ENCODE measurements at regions not wholly inside any gene's neighbourhood (a gene's known extent, or its start where the extent isn't known, plus 50 kb on each side); places are given as distances from the start of the nearest gene placed in this dataset.
"Not testable (repeated sequence)": the region's sequence is repeated elsewhere in the genome, so short reads cannot be mapped to it uniquely, and the experiment has no call there.

DNA sequence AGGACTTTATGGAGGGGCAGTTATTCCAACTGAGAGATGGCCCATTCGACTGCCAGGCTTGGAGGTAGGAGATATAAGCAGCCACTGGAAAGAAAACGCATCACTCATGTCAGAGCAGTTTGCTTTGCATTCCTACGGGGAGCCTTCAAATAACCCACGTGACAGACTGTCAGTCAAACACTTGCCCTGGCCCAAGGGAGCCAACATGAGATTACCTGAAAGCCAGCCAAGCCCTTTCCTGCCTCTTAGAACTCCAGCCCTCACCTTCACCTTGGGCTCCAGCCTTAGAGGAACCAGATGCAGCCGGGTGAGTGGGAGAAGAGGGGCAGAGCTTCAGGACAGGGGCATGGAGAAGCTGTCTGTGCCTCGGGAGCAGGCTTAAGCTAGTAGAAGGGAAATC lies 95.3 kb upstream of the CXCL13 start:
- H3K36me3 ChIP-seq (ENCODE audit: control insufficient read depth, insufficient read depth, low read length): no peaks in the 10 kb centered on the region
- H3K27me3 Mint-ChIP-seq (ENCODE audit: insufficient read depth, unreplicated experiment): peaks cover 5% of the 10 kb centered on the region
- TF ChIP-seq, protein P1, sequence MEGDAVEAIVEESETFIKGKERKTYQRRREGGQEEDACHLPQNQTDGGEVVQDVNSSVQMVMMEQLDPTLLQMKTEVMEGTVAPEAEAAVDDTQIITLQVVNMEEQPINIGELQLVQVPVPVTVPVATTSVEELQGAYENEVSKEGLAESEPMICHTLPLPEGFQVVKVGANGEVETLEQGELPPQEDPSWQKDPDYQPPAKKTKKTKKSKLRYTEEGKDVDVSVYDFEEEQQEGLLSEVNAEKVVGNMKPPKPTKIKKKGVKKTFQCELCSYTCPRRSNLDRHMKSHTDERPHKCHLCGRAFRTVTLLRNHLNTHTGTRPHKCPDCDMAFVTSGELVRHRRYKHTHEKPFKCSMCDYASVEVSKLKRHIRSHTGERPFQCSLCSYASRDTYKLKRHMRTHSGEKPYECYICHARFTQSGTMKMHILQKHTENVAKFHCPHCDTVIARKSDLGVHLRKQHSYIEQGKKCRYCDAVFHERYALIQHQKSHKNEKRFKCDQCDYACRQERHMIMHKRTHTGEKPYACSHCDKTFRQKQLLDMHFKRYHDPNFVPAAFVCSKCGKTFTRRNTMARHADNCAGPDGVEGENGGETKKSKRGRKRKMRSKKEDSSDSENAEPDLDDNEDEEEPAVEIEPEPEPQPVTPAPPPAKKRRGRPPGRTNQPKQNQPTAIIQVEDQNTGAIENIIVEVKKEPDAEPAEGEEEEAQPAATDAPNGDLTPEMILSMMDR (IDR thresholded peaks at IDR 0.05; ENCODE audit: insufficient read depth in 1 of 2, low read depth in 1 of 2, low read length in 1 of 2, severe bottlenecking in 1 of 2, unreplicated experiment in 1 of 2): no peak
- H3K4me3 Mint-ChIP-seq (ENCODE audit: unreplicated experiment): no peak overlapping the region
- H3K4me1 Mint-ChIP-seq (ENCODE audit: low read depth, unreplicated experiment): no peaks in the 10 kb centered on the region
- intact Hi-C loops (cut with micrococcal nuclease; ENCODE audit: unreplicated experiment): no loop called here
- H3K27ac Mint-ChIP-seq (ENCODE audit: unreplicated experiment): no peak overlapping the region
- no peaks in the 10 kb centered on the region for H3K9me3 Mint-ChIP-seq (ENCODE audit: unreplicated experiment)
- no TSS peak for BruUV-seq (replicated peaks)
- no peaks in the 10 kb centered on the region for H3K9me3 ChIP-seq
- CTCF ChIA-PET: no interaction called here
- POLR2A ChIA-PET: no interaction called here
- H3K4me1 ChIP-seq: no peaks in the 10 kb centered on the region
- DNase-seq: no peak
- no peaks in the 10 kb centered on the region for H3K36me3 Mint-ChIP-seq (ENCODE audit: insufficient read depth, unreplicated experiment)
- H3K27me3 ChIP-seq (replicated peaks; ENCODE audit: control insufficient read depth, insufficient read depth, low read length): no peaks in the 10 kb centered on the region
- no peak overlapping the region for H3K4me3 ChIP-seq (ENCODE audit: low read depth, low read length)

DNA sequence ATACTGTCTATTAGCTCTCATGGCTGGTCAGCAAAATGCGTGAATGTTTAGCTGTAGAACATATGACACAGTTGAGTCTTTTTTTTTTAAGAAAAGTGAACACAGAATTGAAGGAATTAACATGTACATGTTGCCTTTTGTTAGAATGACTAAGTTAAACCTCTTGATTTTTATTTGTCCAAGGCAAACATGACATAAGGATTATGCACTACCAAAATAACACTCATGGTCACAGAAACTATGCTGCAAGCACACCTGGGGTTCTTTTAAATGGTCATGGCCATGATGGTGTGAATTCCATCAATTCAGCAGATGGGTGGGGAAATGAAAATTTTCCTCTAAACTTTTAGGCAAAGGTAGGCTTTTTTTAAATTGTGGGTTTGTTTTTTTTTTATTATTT lies 80.1 kb upstream of the CXCL13 start:
- POLR2A ChIA-PET: no interaction called here
- Mint-ChIP-seq H3K36me3 (ENCODE audit: insufficient read depth, unreplicated experiment) (no peaks in the 10 kb centered on the region), H3K4me3 (ENCODE audit: unreplicated experiment) (no peak overlapping the region), H3K27ac (ENCODE audit: unreplicated experiment) (no peak overlapping the region), H3K9me3 (ENCODE audit: unreplicated experiment) (no peaks in the 10 kb centered on the region), H3K4me1 (ENCODE audit: low read depth, unreplicated experiment) (no peaks in the 10 kb centered on the region), H3K27me3 (ENCODE audit: insufficient read depth, unreplicated experiment) (peaks cover 6% of the 10 kb centered on the region)
- Histone ChIP-seq H3K4me3 (ENCODE audit: low read depth, low read length) (no peak overlapping the region), H3K9me3 (no peaks in the 10 kb centered on the region), H3K27me3 (replicated peaks; ENCODE audit: control insufficient read depth, insufficient read depth, low read length) (no peaks in the 10 kb centered on the region), H3K36me3 (ENCODE audit: control insufficient read depth, insufficient read depth, low read length) (no peaks in the 10 kb centered on the region), H3K4me1 (no peaks in the 10 kb centered on the region)
- intact Hi-C loops (cut with micrococcal nuclease; ENCODE audit: unreplicated experiment): no loop called here
- CTCF ChIA-PET: no interaction called here
- no peak for DNase-seq
- TF ChIP-seq, protein P1 (IDR thresholded peaks at IDR 0.05; ENCODE audit: insufficient read depth in 1 of 2, low read depth in 1 of 2, low read length in 1 of 2, severe bottlenecking in 1 of 2, unreplicated experiment in 1 of 2): no peak
- no TSS peak for BruUV-seq (replicated peaks)

DNA sequence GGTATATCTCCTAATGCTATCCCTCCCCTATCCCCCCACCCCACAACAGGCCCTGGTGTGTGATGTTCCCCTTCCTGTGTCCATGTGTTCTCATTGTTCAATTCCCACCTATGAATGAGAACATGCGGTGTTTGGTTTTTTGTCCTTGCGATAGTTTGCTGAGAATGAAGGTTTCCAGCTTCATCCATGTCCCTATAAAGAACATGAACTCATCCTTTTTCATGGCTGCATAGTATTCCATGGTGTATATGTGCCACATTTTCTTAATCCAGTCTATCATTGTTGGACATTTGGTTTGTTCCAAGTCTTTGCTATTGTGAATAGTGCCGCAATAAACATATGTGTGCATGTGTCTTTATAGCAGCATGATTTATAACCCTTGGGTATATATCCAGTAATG lies 77.7 kb upstream of the CXCL13 start:
- H3K4me1 ChIP-seq; intact Hi-C loops (cut with micrococcal nuclease; ENCODE audit: unreplicated experiment); H3K4me3 Mint-ChIP-seq (ENCODE audit: unreplicated experiment); H3K4me1 Mint-ChIP-seq (ENCODE audit: low read depth, unreplicated experiment); BruUV-seq (replicated peaks); H3K9me3 ChIP-seq; H3K9me3 Mint-ChIP-seq (ENCODE audit: unreplicated experiment); H3K36me3 ChIP-seq (ENCODE audit: control insufficient read depth, insufficient read depth, low read length); H3K27me3 ChIP-seq (replicated peaks; ENCODE audit: control insufficient read depth, insufficient read depth, low read length); DNase-seq; H3K27ac Mint-ChIP-seq (ENCODE audit: unreplicated experiment); CTCF ChIA-PET; POLR2A ChIA-PET; H3K36me3 Mint-ChIP-seq (ENCODE audit: insufficient read depth, unreplicated experiment); H3K4me3 ChIP-seq (ENCODE audit: low read depth, low read length); H3K27me3 Mint-ChIP-seq (ENCODE audit: insufficient read depth, unreplicated experiment): not testable (repeated sequence)

DNA sequence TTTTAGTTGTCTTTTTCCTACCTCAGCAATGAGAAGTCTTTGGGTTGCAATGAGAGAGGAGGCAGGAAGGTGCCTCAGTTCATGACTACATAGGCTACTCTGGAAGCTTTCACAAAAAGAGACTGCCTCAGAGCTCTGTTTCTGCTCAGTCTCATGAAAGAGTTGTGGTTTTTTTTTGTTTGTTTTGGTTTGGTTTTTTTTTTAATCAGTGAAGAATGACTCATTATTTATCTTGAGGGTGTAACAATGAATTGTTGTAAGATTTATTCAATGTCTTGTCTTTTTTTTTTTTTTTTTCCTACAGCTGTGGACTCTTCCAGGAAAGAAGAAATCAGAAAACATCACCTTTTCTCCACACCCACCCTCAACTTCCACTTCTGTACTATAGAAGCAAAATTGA lies 67.5 kb upstream of the CXCL13 start:
- no TSS peak for BruUV-seq (replicated peaks)
- TF ChIP-seq, protein P1 (IDR thresholded peaks at IDR 0.05; ENCODE audit: insufficient read depth in 1 of 2, low read depth in 1 of 2, low read length in 1 of 2, severe bottlenecking in 1 of 2, unreplicated experiment in 1 of 2): no peak
- no peaks in the 10 kb centered on the region for H3K4me1 ChIP-seq
- H3K9me3 ChIP-seq: no peaks in the 10 kb centered on the region
- Mint-ChIP-seq H3K27ac (ENCODE audit: unreplicated experiment) (no peak overlapping the region), H3K4me1 (ENCODE audit: low read depth, unreplicated experiment) (no peaks in the 10 kb centered on the region), H3K27me3 (ENCODE audit: insufficient read depth, unreplicated experiment) (peaks cover 4% of the 10 kb centered on the region), H3K36me3 (ENCODE audit: insufficient read depth, unreplicated experiment) (no peaks in the 10 kb centered on the region), H3K4me3 (ENCODE audit: unreplicated experiment) (no peak overlapping the region), H3K9me3 (ENCODE audit: unreplicated experiment) (no peaks in the 10 kb centered on the region)
- no peaks in the 10 kb centered on the region for H3K36me3 ChIP-seq (ENCODE audit: control insufficient read depth, insufficient read depth, low read length)
- no peak overlapping the region for H3K4me3 ChIP-seq (ENCODE audit: low read depth, low read length)
- DNase-seq: no peak
- ChIA-PET CTCF (no interaction called here), POLR2A (no interaction called here)
- intact Hi-C loops (cut with micrococcal nuclease; ENCODE audit: unreplicated experiment): no loop called here
- H3K27me3 ChIP-seq (replicated peaks; ENCODE audit: control insufficient read depth, insufficient read depth, low read length): no peaks in the 10 kb centered on the region
